ENCODE measurements at regions not wholly inside any gene's neighbourhood (a gene's known extent, or its start where the extent isn't known, plus 50 kb on each side); places are given as distances from the start of the nearest gene placed in this dataset.

GRCh38 chr3:165614337-165614736 lies 222.9 kb downstream of the BCHE start:
- Histone ChIP-seq H3K36me3 (ENCODE audit: control insufficient read depth in 1 of 2, insufficient read depth in 2 of 2, low read length in 2 of 2) (no peaks in the 10 kb centered on the region), H3K9me2 (ENCODE audit: insufficient read depth) (peaks cover 7% of the 10 kb centered on the region; the same call in 1 of the 2 replicates), H3K79me2 (ENCODE audit: insufficient read depth, low read length) (no peaks in the 10 kb centered on the region), H4K20me1 (ENCODE audit: insufficient read depth) (no peaks in the 10 kb centered on the region), H3K4me2 (ENCODE audit: low read length) (no peak overlapping the region), H3K27me3 (ENCODE audit: insufficient read depth, low read length) (no peaks in the 10 kb centered on the region), H2AFZ (ENCODE audit: low read depth, low read length, poor library complexity, severe bottlenecking) (no peak overlapping the region), H3K9me3 (ENCODE audit: control insufficient read depth in 1 of 2, insufficient read depth in 1 of 2, low read depth in 1 of 2, low read length in 2 of 2) (no peaks in the 10 kb centered on the region), H3K9ac (ENCODE audit: low read length) (no peak overlapping the region), H3K4me1 (ENCODE audit: control insufficient read depth in 1 of 2, insufficient read depth in 2 of 2, low read length in 2 of 2) (no peaks in the 10 kb centered on the region), H3K4me3 (replicated peaks in 1 of 2; ENCODE audit: low read depth in 1 of 2, low read length in 2 of 2) (no peak overlapping the region), H3K27ac (ENCODE audit: low read depth, low read length) (no peak overlapping the region)
- no peak for DNase-seq (ENCODE audit: low read depth, low spot score)
- intact Hi-C loops (cut with micrococcal nuclease), result no loop called here
- BruUV-seq (replicated peaks), result no TSS peak
- ATAC-seq, result no peak
- ChIA-PET POLR2A (no interaction called here), CTCF (no interaction called here), RAD21 (ENCODE audit: low non-redundant PET in 1 of 2, low total read pairs in 2 of 2, uncharacterized antibody in 2 of 2, unreplicated experiment in 2 of 2) (no interaction called here)
- TF ChIP-seq CEBPB (IDR thresholded peaks at IDR 0.05; ENCODE audit: low read depth) (no peak), ATF3 (IDR thresholded peaks at IDR 0.05) (no peak), MAX (IDR thresholded peaks at IDR 0.05) (no peak)

GRCh38 chr3:165613014-165613413 lies 224.2 kb downstream of the BCHE start:
- no peak overlapping the region for H3K27ac ChIP-seq (ENCODE audit: low read depth, low read length)
- POLR2A ChIA-PET, result no interaction called here
- CTCF ChIA-PET, result no interaction called here
- H2AFZ ChIP-seq (ENCODE audit: low read depth, low read length, poor library complexity, severe bottlenecking), result no peak overlapping the region
- H3K4me2 ChIP-seq (ENCODE audit: low read length), result no peak overlapping the region
- ATAC-seq (no peak), DNase-seq (ENCODE audit: low read depth, low spot score) (no peak)
- H3K79me2 ChIP-seq (ENCODE audit: insufficient read depth, low read length), result no peaks in the 10 kb centered on the region
- RAD21 ChIA-PET (ENCODE audit: low non-redundant PET in 1 of 2, low total read pairs in 2 of 2, uncharacterized antibody in 2 of 2, unreplicated experiment in 2 of 2), result no interaction called here
- no peak overlapping the region for H3K9ac ChIP-seq (ENCODE audit: low read length)
- TF ChIP-seq MAX (IDR thresholded peaks at IDR 0.05) (no peak), EGR1 (IDR thresholded peaks at IDR 0.05; ENCODE audit: low read depth) (no peak), SRF (IDR thresholded peaks at IDR 0.05; ENCODE audit: low read depth) (no peak), ELF1 (IDR thresholded peaks at IDR 0.05; ENCODE audit: borderline replicate concordance, low read depth) (no peak), JUND (IDR thresholded peaks at IDR 0.05) (no peak), ZBTB33 (IDR thresholded peaks at IDR 0.05; ENCODE audit: extremely low read depth, insufficient replicate concordance, low read length) (no peak), EZH2 (IDR thresholded peaks at IDR 0.05) (no peak), CBX3 (IDR thresholded peaks at IDR 0.05; ENCODE audit: low read depth) (no peak), POLR2A (IDR thresholded peaks at IDR 0.05; ENCODE audit: borderline replicate concordance, extremely low read depth, insufficient read depth, insufficient read length) (no peak), YY1 (IDR thresholded peaks at IDR 0.05; ENCODE audit: extremely low read depth, insufficient replicate concordance, low read depth, low read length) (no peak), SIN3A (IDR thresholded peaks at IDR 0.05; ENCODE audit: low read depth) (no peak), EZH2phosphoT487 (IDR thresholded peaks at IDR 0.05; ENCODE audit: borderline replicate concordance) (no peak), FOSL1 (IDR thresholded peaks at IDR 0.05; ENCODE audit: low read depth) (no peak), REST (IDR thresholded peaks at IDR 0.05; ENCODE audit: low read depth) (no peak)
- peaks cover 7% of the 10 kb centered on the region; the same call in 1 of the 2 replicates for H3K9me2 ChIP-seq (ENCODE audit: insufficient read depth)
- intact Hi-C loops (cut with micrococcal nuclease), result no loop called here
- H3K9me3 ChIP-seq (ENCODE audit: control insufficient read depth in 1 of 2, insufficient read depth in 1 of 2, low read depth in 1 of 2, low read length in 2 of 2), result no peaks in the 10 kb centered on the region
- H3K27me3 ChIP-seq (ENCODE audit: insufficient read depth, low read length), result no peaks in the 10 kb centered on the region
- no peaks in the 10 kb centered on the region for H3K4me1 ChIP-seq (ENCODE audit: control insufficient read depth in 1 of 2, insufficient read depth in 2 of 2, low read length in 2 of 2)
- no peaks in the 10 kb centered on the region for H4K20me1 ChIP-seq (ENCODE audit: insufficient read depth)
- no peak overlapping the region for H3K4me3 ChIP-seq (replicated peaks in 1 of 2; ENCODE audit: low read depth in 1 of 2, low read length in 2 of 2)
- H3K36me3 ChIP-seq (ENCODE audit: control insufficient read depth in 1 of 2, insufficient read depth in 2 of 2, low read length in 2 of 2), result no peaks in the 10 kb centered on the region
- BruUV-seq (replicated peaks), result no TSS peak
